D341Med (cell line): ENCODE measurements at regions not wholly inside any gene's neighbourhood (a gene's known extent, or its start where the extent isn't known, plus 50 kb on each side); places are given as distances from the start of the nearest gene placed in this dataset.

Source experiments
- DNase-seq: peaks from one replicate; pipeline ENCODE4 v3.0.0; 2012; ENCODE audit warnings: low spot score

- no peak for DNase-seq
Observed at GRCh38 chr6:134866563-134866962, 83.3 kb downstream of the ALDH8A1 start.

- DNase-seq, result no peak
Observed at GRCh38 chr6:134864558-134864957, 85.3 kb downstream of the ALDH8A1 start.

GRCh38 chr6:134863763-134864510 is 86.0 kb downstream of the ALDH8A1 start:
- no peak for DNase-seq

DNA sequence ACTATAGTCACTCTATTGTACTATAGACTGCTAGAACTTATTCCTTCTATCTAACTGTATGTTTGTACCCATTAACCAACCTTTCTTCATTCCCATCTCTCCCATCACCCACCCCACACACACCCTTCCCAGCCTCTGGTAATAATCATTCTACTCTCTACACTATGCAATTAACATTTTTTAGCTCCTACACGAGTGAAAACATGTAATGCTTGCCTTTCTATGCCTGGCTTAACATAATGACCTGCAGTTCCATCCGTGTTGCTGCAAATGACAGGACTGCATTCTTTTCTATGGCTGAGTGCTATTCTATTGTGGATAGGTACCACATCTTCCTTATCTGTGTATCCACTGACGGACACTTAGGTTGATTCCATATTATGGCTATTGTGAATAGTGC is 95.5 kb downstream of the ALDH8A1 start:
- DNase-seq, result no peak

DNA sequence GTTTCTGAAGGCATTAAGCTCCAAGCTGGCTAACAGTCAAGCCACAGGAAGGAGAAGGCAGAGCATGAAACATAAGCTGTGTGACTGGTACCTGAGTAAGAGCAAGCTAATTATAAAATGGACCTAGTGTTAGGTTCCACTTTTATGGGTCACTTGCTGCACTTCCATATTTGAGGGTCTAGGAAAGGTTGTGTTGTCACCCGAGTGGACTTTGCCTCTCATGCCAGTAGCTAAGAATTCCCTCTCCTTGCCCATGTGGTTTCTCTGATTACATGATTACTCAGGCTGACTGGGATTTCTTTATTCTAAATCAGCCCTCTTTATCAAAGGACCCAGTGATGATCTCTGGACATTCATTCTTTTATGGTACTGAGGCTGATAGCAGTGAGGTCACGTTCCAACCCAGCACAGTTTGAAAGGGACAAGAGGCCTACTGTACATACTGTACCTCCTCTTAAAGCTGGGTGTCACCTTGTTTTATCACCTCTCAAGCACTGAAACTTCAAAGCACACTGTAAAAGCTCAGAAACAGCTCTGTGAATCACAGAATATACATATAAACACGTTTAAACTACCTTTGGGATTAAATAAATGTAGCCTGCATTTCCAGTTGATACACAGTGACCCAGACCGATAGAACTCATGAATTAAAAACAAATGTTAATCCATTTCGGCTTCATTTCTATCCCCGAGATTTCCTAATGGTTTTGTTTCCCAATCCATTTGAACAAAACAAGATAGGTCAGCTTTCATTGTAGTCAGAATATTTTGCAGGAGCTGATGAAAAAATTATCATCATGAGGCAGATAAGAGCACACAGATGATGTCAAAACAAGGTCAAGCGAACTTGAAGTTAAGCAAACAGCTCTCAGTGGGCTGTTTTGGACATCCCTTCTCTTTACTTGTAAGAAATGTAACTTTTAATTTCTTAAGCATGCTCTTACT is 96.5 kb downstream of the ALDH8A1 start:
- DNase-seq, result no peak

DNA sequence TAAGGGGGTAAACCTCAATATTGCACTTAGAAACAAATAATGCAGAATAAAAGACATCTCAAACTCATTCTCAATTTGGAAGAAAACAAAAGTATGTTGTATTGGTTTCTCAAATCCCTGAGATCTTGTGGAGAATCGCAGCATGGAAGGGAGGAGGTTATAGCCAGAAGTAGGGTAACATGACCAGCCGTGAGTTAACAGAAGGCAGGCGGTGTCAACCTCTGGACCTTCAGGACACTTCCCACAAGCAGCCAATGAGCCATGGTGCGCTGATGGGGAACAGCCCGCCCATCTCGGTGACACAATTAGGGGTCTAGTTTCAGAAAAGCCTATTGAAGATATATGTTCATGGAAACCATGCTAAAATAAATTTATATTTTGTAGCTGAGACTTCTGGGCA is 98.4 kb downstream of the ALDH8A1 start:
- DNase-seq, result no peak

GRCh38 chr6:134850721-134851305 is 99.1 kb downstream of the ALDH8A1 start:
- DNase-seq, result no peak

- DNase-seq, result no peak
Observed at GRCh38 chr6:134849920-134850447, 99.9 kb downstream of the ALDH8A1 start.

DNA sequence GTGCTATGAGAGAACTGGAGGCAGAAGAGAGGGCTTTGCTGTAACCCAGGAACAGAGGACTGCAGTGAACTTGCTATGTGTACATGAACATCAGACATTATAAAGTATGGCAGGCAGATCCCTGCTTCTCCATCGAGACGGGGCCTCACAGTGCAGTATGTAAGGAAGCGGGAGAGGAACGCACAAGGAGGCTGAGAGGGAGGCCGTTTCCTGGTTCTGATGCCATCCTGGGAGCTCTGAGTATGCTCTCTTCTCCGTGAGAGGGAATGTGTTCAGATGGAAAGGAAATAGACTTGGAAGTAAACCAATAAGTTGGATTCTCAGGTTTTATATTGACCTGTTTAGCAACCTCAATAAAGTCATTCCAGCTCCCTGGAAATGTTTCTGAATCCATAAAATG is 101.8 kb downstream of the ALDH8A1 start:
- DNase-seq, result no peak

- DNase-seq, result no peak
Observed at GRCh38 chr6:134846865-134847264, 103.0 kb downstream of the ALDH8A1 start.

DNA sequence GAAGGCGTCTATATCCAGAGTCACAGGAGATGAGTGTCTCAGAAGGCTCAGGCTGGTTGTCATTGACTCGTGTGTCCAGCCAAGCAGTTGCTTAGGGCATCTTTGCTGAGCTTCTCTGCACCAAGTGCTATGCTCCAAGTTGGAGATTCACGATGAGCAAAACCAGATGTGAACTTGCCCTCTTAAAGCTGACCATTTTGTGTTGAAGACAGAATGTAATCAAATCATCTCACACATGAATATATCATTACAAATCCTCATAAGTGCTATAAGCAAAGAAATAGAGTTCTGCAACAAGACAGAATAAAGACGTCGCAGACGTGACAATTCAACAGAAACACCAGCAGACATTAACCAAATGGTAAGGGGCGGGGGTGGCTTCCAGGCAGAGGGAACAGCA is 103.9 kb downstream of the ALDH8A1 start:
- no peak for DNase-seq

- no peak for DNase-seq
Observed at GRCh38 chr6:134844120-134844519, 105.8 kb downstream of the ALDH8A1 start.

GRCh38 chr6:134840086-134840867 is 109.6 kb downstream of the ALDH8A1 start:
- no peak for DNase-seq

GRCh38 chr6:134835993-134836392 is 113.9 kb downstream of the ALDH8A1 start:
- DNase-seq, result no peak

- peak; percentile 70 for DNase-seq
Observed at GRCh38 chr6:134830940-134831339, 119.0 kb downstream of the ALDH8A1 start.

GRCh38 chr6:134830194-134830593 is 119.7 kb downstream of the ALDH8A1 start:
- no peak for DNase-seq

DNA sequence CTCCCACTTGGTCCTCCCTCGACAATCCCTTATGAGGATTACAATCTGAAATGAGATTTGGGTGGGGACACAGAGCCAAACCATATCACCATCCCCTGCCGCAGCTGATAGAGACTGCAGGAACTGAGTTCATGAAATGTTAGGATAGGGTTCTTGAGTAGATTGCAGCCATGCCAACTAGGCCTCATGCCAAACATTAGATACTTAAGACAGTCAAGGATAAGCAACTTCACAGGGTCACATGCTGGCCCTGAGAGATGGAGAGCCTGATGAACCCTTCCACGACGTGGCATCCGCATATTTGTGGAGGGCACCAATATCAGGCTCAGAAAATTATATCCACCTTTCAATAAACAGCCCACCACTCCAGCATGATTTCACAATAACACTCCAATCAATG is 121.3 kb downstream of the ALDH8A1 start:
- no peak for DNase-seq

DNA sequence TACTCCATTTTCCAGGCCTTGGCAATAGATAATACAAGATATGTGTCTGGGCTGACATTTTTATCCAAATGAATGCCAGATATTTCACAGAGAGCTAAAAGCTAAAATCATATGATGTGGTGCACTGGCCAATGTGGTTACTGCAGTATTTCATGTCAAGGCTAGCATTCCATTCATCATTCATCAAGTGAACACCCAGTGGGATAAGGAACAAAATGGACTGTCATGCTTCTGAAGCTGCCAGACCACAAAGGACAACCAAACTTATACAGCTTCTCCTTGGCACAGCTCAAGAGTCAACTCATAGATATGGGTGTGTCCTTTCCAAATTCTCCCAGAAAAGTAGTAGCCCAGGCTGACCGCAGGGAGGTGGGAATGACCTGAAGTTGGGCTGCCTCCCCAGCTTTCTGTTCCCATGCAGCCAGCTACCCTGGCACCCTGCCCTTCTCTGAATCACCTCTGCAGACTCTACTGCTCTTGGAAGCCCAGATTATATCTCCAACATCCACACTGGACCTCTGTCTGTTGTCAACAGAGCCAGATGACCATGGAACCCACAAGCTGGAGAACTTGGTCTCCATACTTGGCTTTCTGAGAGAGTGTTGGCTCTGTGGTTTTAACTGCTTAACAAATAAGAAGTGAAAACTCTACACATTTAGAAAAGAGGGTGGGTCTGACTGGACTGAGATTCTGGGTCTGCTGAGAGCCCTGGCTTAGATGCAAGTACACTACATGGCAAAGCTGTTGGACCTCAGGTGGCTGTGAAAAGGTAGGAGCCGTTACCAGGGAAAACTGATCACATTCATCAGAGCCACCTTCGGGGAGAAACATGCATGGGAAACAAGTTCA is 122.8 kb downstream of the ALDH8A1 start:
- no peak for DNase-seq

GRCh38 chr6:134823710-134824034 is 126.2 kb downstream of the ALDH8A1 start:
- no peak for DNase-seq

GRCh38 chr6:134822920-134823709 is 126.8 kb downstream of the ALDH8A1 start:
- peak; percentile 80 for DNase-seq
